Prostate gland (tissue), 2 donors: ENCODE measurements at regions not wholly inside any gene's neighbourhood (a gene's known extent, or its start where the extent isn't known, plus 50 kb on each side); places are given as distances from the start of the nearest gene placed in this dataset.

Experiments
- DNase-seq: peaks from one replicate; pipeline ENCODE4 v3.0.0-alpha.2; 2019; ENCODE audit warnings: low spot score
- H3K27ac ChIP-seq, 2 donors: fragments of 200-600 bp; sonication (generic); 2 replicates each; pipeline ENCODE4 v1.5.1; 2017 to 2019
- H3K27me3 ChIP-seq: fragments of 200-600 bp; sonication (generic); replicated peaks from 2 replicates; pipeline ENCODE4 v1.5.1; 2019; ENCODE audit not compliant: insufficient read depth
- H3K36me3 ChIP-seq, 2 donors: fragments of 200-600 bp; sonication (generic); 1 replicate in 1 of 2; 2 replicates in 1 of 2; pipeline versions ENCODE4 v1.5.1 to v1.8.1; 2017 to 2019
- H3K4me1 ChIP-seq: fragments of 200-600 bp; sonication (generic); replicated peaks from 2 replicates; pipeline ENCODE4 v1.5.1; 2019
- H3K4me3 ChIP-seq, 2 donors: fragments of 200-600 bp; sonication (generic); 2 replicates each; pipeline ENCODE4 v1.5.1; 2017 to 2019
- H3K9me3 ChIP-seq: fragments of 200-600 bp; sonication (generic); 2 replicates; pipeline ENCODE4 v1.5.1; 2017
- POLR2A ChIP-seq: fragments of 450-650 bp; IDR thresholded peaks from one replicate; pipeline ENCODE4 v1.6.1; 2016; ENCODE audit warnings: antibody characterized with exemption, mild to moderate bottlenecking
- POLR2AphosphoS5 ChIP-seq: sonication (generic); formaldehyde crosslinking; IDR thresholded peaks from one replicate; pipeline ENCODE4 v1.6.1; 2017; ENCODE audit warnings: antibody characterized with exemption
- WGBS: methylation state at CpG from one replicate; pipeline ENCODE4 v1.1.5; 2018; 5-methylcytosine and 5-hydroxymethylcytosine counted together
- intact Hi-C: fragments of 100-400 bp; cut with DNase I; formaldehyde crosslinking; loops from one replicate; pipeline ENCODE4 v1.14.2; 2022
- TF ChIP-seq, protein P1 (sequence below), 4 experiments: fragments of 200-600 bp in 2 of 4; fragments of 450-650 bp in 2 of 4; sonication (generic) in 2 of 4; IDR thresholded peaks; 1 replicate in 3 of 4; 2 replicates in 1 of 4; pipeline ENCODE4 v1.5.1; 2016 to 2019; ENCODE audit warnings: antibody characterized with exemption in 4 of 4, mild to moderate bottlenecking in 2 of 4, moderate library complexity in 2 of 4

DNA sequence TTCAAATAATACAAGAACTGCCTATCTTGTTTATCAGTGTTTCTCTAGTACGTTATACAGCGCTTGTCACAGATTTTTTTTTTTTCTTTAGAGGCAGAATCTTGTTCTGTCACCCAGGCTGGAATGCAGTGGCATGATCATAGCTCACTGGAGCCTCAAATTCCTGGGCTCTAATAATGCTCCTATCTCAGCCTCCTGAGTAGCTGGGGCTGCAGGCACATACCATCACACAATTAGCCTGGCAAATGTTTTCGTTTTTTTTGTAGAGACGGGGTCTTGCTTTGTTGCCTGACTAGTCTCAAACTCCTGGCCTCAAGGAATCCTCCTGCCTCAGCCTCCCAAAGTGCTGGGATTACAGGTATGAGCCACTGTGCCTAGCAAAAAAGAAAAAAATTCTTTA is 66.0 kb upstream of the FREM2 start:
- H3K27ac ChIP-seq, result no peak overlapping the region
- no peaks in the 10 kb centered on the region for H3K4me1 ChIP-seq
- TF ChIP-seq, protein P1, sequence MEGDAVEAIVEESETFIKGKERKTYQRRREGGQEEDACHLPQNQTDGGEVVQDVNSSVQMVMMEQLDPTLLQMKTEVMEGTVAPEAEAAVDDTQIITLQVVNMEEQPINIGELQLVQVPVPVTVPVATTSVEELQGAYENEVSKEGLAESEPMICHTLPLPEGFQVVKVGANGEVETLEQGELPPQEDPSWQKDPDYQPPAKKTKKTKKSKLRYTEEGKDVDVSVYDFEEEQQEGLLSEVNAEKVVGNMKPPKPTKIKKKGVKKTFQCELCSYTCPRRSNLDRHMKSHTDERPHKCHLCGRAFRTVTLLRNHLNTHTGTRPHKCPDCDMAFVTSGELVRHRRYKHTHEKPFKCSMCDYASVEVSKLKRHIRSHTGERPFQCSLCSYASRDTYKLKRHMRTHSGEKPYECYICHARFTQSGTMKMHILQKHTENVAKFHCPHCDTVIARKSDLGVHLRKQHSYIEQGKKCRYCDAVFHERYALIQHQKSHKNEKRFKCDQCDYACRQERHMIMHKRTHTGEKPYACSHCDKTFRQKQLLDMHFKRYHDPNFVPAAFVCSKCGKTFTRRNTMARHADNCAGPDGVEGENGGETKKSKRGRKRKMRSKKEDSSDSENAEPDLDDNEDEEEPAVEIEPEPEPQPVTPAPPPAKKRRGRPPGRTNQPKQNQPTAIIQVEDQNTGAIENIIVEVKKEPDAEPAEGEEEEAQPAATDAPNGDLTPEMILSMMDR (IDR thresholded peaks at IDR 0.05), result no peak
- TF ChIP-seq POLR2A, result no peak
- no peak for TF ChIP-seq POLR2AphosphoS5
- H3K4me3 ChIP-seq, result no peak overlapping the region
- no peaks in the 10 kb centered on the region for H3K9me3 ChIP-seq
- H3K27me3 ChIP-seq, result no peaks in the 10 kb centered on the region
- no peak for DNase-seq
- intact Hi-C loops, result no loop called here
- 87% methylated on average over 4 of the region's 4 CpGs for WGBS
- H3K36me3 ChIP-seq, result no peaks in the 10 kb centered on the region

DNA sequence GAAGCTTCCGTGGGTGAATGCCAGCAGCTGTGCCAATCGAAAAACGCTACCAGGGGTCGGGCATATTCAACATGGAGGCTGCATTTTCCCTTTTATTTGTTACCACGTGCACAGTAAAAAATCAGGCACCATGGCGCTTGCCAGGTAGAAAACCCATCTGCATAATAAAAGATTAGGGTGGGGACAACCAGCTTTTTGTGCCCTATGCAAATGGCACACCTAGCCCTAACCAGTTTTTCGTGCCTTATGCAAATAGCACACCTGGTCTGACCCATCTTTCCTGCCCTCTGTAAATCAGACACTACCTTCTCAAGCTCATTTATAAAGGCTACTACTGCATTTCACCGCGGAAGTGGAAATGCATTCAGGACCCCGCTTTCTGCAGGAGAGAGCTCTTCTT is 62.1 kb upstream of the FREM2 start:
- Histone ChIP-seq H3K36me3 (no peaks in the 10 kb centered on the region), H3K4me1 (no peaks in the 10 kb centered on the region), H3K4me3 (no peak overlapping the region), H3K27ac (no peak overlapping the region), H3K9me3 (no peaks in the 10 kb centered on the region), H3K27me3 (no peaks in the 10 kb centered on the region)
- TF ChIP-seq, protein P1 (IDR thresholded peaks at IDR 0.05), result no peak
- no peak for TF ChIP-seq POLR2A
- no peak for TF ChIP-seq POLR2AphosphoS5
- no peak for DNase-seq
- intact Hi-C loops, result no loop called here
- 36% methylated on average over 10 of the region's 10 CpGs for WGBS

DNA sequence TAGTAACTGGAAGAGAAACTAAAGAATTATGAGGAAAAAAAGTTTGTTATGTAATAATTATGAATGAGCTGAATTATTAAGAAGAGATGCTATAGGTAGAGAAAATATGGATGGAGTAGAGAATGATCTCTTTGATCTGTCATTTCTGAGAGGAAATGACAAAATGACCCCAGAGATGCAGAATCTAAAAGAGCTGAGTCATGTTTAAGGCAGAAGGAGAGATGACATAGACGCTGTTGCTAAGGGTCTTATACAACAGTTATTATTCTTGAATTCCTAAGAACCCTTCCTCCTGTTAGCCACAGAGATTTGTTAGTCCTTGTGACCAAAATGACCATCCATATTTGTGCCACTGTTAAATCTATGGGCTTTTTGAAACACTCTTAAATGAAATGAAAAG is 58.3 kb upstream of the FREM2 start:
- 89% methylated on average over 1 of the region's 1 CpG for WGBS
- Histone ChIP-seq H3K27me3 (no peaks in the 10 kb centered on the region), H3K9me3 (no peaks in the 10 kb centered on the region), H3K27ac (no peak overlapping the region), H3K36me3 (no peaks in the 10 kb centered on the region), H3K4me1 (no peaks in the 10 kb centered on the region), H3K4me3 (no peak overlapping the region)
- no peak for DNase-seq
- TF ChIP-seq, protein P1 (IDR thresholded peaks at IDR 0.05), result no peak
- TF ChIP-seq POLR2A, result no peak
- no peak for TF ChIP-seq POLR2AphosphoS5
- intact Hi-C loops, result no loop called here

DNA sequence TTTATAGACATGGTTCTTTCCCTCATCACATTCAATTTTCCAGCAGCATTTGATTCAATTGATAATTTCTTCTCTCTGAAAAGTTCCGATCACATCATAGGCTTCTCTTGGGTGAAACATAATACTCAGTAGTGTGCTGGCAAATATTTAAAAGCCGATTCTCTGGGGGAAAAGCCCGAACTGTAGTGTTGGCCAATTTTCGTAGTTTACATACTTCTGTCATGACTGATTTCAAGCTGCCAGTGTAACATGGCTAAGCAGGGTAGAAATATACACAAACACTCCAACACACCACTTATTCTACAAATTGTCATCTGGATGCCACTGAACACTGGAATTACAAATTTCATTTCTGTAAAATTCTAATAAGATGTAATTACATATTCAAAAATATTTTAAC is 56.1 kb upstream of the FREM2 start:
- Histone ChIP-seq H3K27me3 (no peaks in the 10 kb centered on the region), H3K4me1 (no peaks in the 10 kb centered on the region), H3K4me3 (no peak overlapping the region), H3K36me3 (no peaks in the 10 kb centered on the region), H3K9me3 (no peaks in the 10 kb centered on the region), H3K27ac (no peak overlapping the region)
- intact Hi-C loops, result no loop called here
- no peak for DNase-seq
- WGBS, result 54% methylated on average over 4 of the region's 4 CpGs
- TF ChIP-seq POLR2AphosphoS5 (no peak), POLR2A (no peak)
- TF ChIP-seq, protein P1 (IDR thresholded peaks at IDR 0.05), result no peak

DNA sequence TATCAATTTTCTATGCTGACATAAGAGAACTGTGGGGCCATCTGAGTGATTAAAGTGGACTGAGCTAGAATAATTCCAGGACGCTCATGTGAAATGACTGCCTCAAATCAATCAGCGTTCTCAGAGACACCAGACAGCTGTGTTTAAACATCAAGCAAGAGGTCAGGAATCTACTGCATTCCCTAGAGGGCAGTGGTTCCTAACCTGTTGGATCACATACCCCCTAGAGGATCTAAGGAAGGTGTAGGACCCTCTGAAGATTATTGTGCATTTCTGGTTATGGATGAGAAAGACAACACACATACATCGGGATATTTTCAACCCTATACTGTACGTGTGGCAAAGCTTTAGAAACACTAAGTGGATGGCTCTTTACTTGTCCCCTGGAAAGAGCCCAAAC is 51.8 kb upstream of the FREM2 start:
- intact Hi-C loops, result no loop called here
- Histone ChIP-seq H3K36me3 (no peaks in the 10 kb centered on the region), H3K4me3 (no peak overlapping the region), H3K27ac (no peak overlapping the region), H3K27me3 (no peaks in the 10 kb centered on the region), H3K4me1 (no peaks in the 10 kb centered on the region), H3K9me3 (no peaks in the 10 kb centered on the region)
- TF ChIP-seq POLR2AphosphoS5 (no peak), POLR2A (no peak)
- TF ChIP-seq, protein P1 (IDR thresholded peaks at IDR 0.05), result no peak
- DNase-seq, result no peak
- 90% methylated on average over 4 of the region's 4 CpGs for WGBS
